ENCODE measurements at regions not wholly inside any gene's neighbourhood (a gene's known extent, or its start where the extent isn't known, plus 50 kb on each side); places are given as distances from the start of the nearest gene placed in this dataset.
"Not testable (repeated sequence)": the region's sequence is repeated elsewhere in the genome, so short reads cannot be mapped to it uniquely, and the experiment has no call there.

- Histone ChIP-seq H4K5ac (ENCODE audit: low read length) (no peak overlapping the region), H3K4me2 (ENCODE audit: low read length) (no peak overlapping the region), H3K27me3 (ENCODE audit: insufficient read depth, low read length, poor library complexity) (no peaks in the 10 kb centered on the region), H3K4ac (ENCODE audit: low read depth, low read length) (no peak overlapping the region), H2AK5ac (ENCODE audit: low read length) (no peak overlapping the region), H3K23ac (ENCODE audit: low read length) (no peak overlapping the region), H3K4me3 (ENCODE audit: low read length) (no peak overlapping the region), H3K27ac (ENCODE audit: low read depth, low read length) (no peak overlapping the region), H3K56ac (ENCODE audit: low read length) (no peak overlapping the region), H3K9ac (ENCODE audit: low read length) (no peak overlapping the region), H3K79me1 (ENCODE audit: low read length) (no peaks in the 10 kb centered on the region), H2BK120ac (ENCODE audit: low read depth, low read length) (no peak overlapping the region), H2BK5ac (ENCODE audit: low read length) (no peak overlapping the region), H2BK15ac (replicated peaks; ENCODE audit: low read depth) (no peak overlapping the region), H4K8ac (ENCODE audit: low read depth, low read length) (no peak overlapping the region), H3K18ac (ENCODE audit: low read length) (no peak overlapping the region), H3K36me3 (ENCODE audit: control insufficient read depth, insufficient read depth, low read length) (no peaks in the 10 kb centered on the region), H3K4me1 (ENCODE audit: control insufficient read depth, low read depth, low read length) (no peaks in the 10 kb centered on the region), H3K79me2 (ENCODE audit: control insufficient read depth, insufficient read depth, low read length) (no peaks in the 10 kb centered on the region)
- DNase-seq = no peak
Measured at GRCh38 chr5:15365070-15365469, 134.9 kb upstream of the FBXL7 start.

GRCh38 chr5:15363601-15364000, 136.4 kb upstream of the FBXL7 start:
- no peaks in the 10 kb centered on the region for H3K79me2 ChIP-seq (ENCODE audit: control insufficient read depth, insufficient read depth, low read length)
- H3K56ac ChIP-seq (ENCODE audit: low read length) = no peak overlapping the region
- H4K5ac ChIP-seq (ENCODE audit: low read length) = no peak overlapping the region
- H3K4ac ChIP-seq (ENCODE audit: low read depth, low read length) = no peak overlapping the region
- H3K4me1 ChIP-seq (ENCODE audit: control insufficient read depth, low read depth, low read length) = no peaks in the 10 kb centered on the region
- no CpG with 5 or more reads among the region's 2 CpGs for WGBS (ENCODE audit: extremely low coverage, insufficient coverage, low lambda C conversion rate)
- no peak overlapping the region for H3K27ac ChIP-seq (ENCODE audit: low read depth, low read length)
- H3K79me1 ChIP-seq (ENCODE audit: low read length) = no peaks in the 10 kb centered on the region
- H3K27me3 ChIP-seq (ENCODE audit: insufficient read depth, low read length, poor library complexity) = no peaks in the 10 kb centered on the region
- no peak overlapping the region for H2BK120ac ChIP-seq (ENCODE audit: low read depth, low read length)
- no peak overlapping the region for H3K18ac ChIP-seq (ENCODE audit: low read length)
- no peak overlapping the region for H4K8ac ChIP-seq (ENCODE audit: low read depth, low read length)
- H3K4me2 ChIP-seq (ENCODE audit: low read length) = no peak overlapping the region
- DNase-seq = no peak
- no peak overlapping the region for H2BK5ac ChIP-seq (ENCODE audit: low read length)
- H2BK15ac ChIP-seq (replicated peaks; ENCODE audit: low read depth) = no peak overlapping the region
- H3K4me3 ChIP-seq (ENCODE audit: low read length) = no peak overlapping the region
- H2AK5ac ChIP-seq (ENCODE audit: low read length) = no peak overlapping the region
- H3K9ac ChIP-seq (ENCODE audit: low read length) = no peak overlapping the region
- no peaks in the 10 kb centered on the region for H3K36me3 ChIP-seq (ENCODE audit: control insufficient read depth, insufficient read depth, low read length)
- H3K23ac ChIP-seq (ENCODE audit: low read length) = no peak overlapping the region

DNA sequence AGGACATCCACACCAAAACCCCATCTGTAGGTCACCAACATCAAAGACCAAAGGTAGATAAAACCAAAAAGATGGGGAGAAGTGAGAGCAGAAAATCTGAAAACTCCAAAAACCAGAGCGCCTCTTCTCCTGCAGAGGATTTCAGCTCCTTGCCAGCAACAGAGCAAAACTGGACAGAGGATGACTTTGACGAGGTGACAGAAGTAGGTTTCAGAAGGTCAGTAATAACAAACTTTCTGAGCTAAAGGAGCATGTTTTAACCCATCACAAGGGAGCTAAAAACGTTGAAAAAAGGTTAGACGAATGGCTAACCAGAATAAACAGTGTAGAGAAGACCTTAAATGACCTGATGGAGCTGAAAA, 142.9 kb upstream of the FBXL7 start:
- not testable (repeated sequence) for H2BK120ac ChIP-seq (ENCODE audit: low read depth, low read length); H3K27ac ChIP-seq (ENCODE audit: low read depth, low read length); H3K56ac ChIP-seq (ENCODE audit: low read length); H2BK15ac ChIP-seq (replicated peaks; ENCODE audit: low read depth); H3K9ac ChIP-seq (ENCODE audit: low read length); H4K5ac ChIP-seq (ENCODE audit: low read length); H3K79me1 ChIP-seq (ENCODE audit: low read length); H3K4ac ChIP-seq (ENCODE audit: low read depth, low read length); H3K36me3 ChIP-seq (ENCODE audit: control insufficient read depth, insufficient read depth, low read length); H3K27me3 ChIP-seq (ENCODE audit: insufficient read depth, low read length, poor library complexity); H3K4me3 ChIP-seq (ENCODE audit: low read length); H3K4me1 ChIP-seq (ENCODE audit: control insufficient read depth, low read depth, low read length); H4K8ac ChIP-seq (ENCODE audit: low read depth, low read length); H2BK5ac ChIP-seq (ENCODE audit: low read length); H3K79me2 ChIP-seq (ENCODE audit: control insufficient read depth, insufficient read depth, low read length); H3K4me2 ChIP-seq (ENCODE audit: low read length); H3K23ac ChIP-seq (ENCODE audit: low read length); H3K18ac ChIP-seq (ENCODE audit: low read length); H2AK5ac ChIP-seq (ENCODE audit: low read length); DNase-seq
- WGBS (ENCODE audit: extremely low coverage, insufficient coverage, low lambda C conversion rate) = no CpG with 5 or more reads among the region's 4 CpGs

- WGBS (ENCODE audit: extremely low coverage, insufficient coverage, low lambda C conversion rate) = no CpG with 5 or more reads among the region's 4 CpGs
- H4K8ac ChIP-seq (ENCODE audit: low read depth, low read length); H3K18ac ChIP-seq (ENCODE audit: low read length): not testable (repeated sequence)
Measured at GRCh38 chr5:15356308-15357091, 143.5 kb upstream of the FBXL7 start.

GRCh38 chr5:15354021-15354420, 146.0 kb upstream of the FBXL7 start:
- H3K18ac ChIP-seq (ENCODE audit: low read length) = no peak overlapping the region
- H4K5ac ChIP-seq (ENCODE audit: low read length) = no peak overlapping the region
- no peak overlapping the region for H2AK5ac ChIP-seq (ENCODE audit: low read length)
- peak; percentile 32 for DNase-seq
- H3K4me1 ChIP-seq (ENCODE audit: control insufficient read depth, low read depth, low read length) = peaks cover 3% of the 10 kb centered on the region
- no peak overlapping the region for H3K9ac ChIP-seq (ENCODE audit: low read length)
- no peaks in the 10 kb centered on the region for H3K79me2 ChIP-seq (ENCODE audit: control insufficient read depth, insufficient read depth, low read length)
- H3K4me3 ChIP-seq (ENCODE audit: low read length) = no peak overlapping the region
- H2BK120ac ChIP-seq (ENCODE audit: low read depth, low read length) = no peak overlapping the region
- H3K23ac ChIP-seq (ENCODE audit: low read length) = no peak overlapping the region
- no peaks in the 10 kb centered on the region for H3K36me3 ChIP-seq (ENCODE audit: control insufficient read depth, insufficient read depth, low read length)
- H4K8ac ChIP-seq (ENCODE audit: low read depth, low read length) = no peak overlapping the region
- H2BK15ac ChIP-seq (replicated peaks; ENCODE audit: low read depth) = no peak overlapping the region
- no peak overlapping the region for H2BK5ac ChIP-seq (ENCODE audit: low read length)
- WGBS (ENCODE audit: extremely low coverage, insufficient coverage, low lambda C conversion rate) = no CpG with 5 or more reads among the region's 6 CpGs
- no peak overlapping the region for H3K56ac ChIP-seq (ENCODE audit: low read length)
- H3K4ac ChIP-seq (ENCODE audit: low read depth, low read length) = no peak overlapping the region
- no peaks in the 10 kb centered on the region for H3K79me1 ChIP-seq (ENCODE audit: low read length)
- H3K4me2 ChIP-seq (ENCODE audit: low read length) = no peak overlapping the region
- H3K27me3 ChIP-seq (ENCODE audit: insufficient read depth, low read length, poor library complexity) = no peaks in the 10 kb centered on the region
- no peak overlapping the region for H3K27ac ChIP-seq (ENCODE audit: low read depth, low read length)

More at GRCh38 chr5:15356308-15357091, 143.5 kb upstream of the FBXL7 start:
- not testable (repeated sequence) for H3K27me3 ChIP-seq (ENCODE audit: insufficient read depth, low read length, poor library complexity); H3K79me1 ChIP-seq (ENCODE audit: low read length); H3K4me3 ChIP-seq (ENCODE audit: low read length); H3K9ac ChIP-seq (ENCODE audit: low read length); H3K4me1 ChIP-seq (ENCODE audit: control insufficient read depth, low read depth, low read length); H2BK15ac ChIP-seq (replicated peaks; ENCODE audit: low read depth); DNase-seq; H4K5ac ChIP-seq (ENCODE audit: low read length); H3K4me2 ChIP-seq (ENCODE audit: low read length); H2BK120ac ChIP-seq (ENCODE audit: low read depth, low read length); H3K27ac ChIP-seq (ENCODE audit: low read depth, low read length); H3K23ac ChIP-seq (ENCODE audit: low read length); H3K36me3 ChIP-seq (ENCODE audit: control insufficient read depth, insufficient read depth, low read length); H3K56ac ChIP-seq (ENCODE audit: low read length); H3K4ac ChIP-seq (ENCODE audit: low read depth, low read length); H2AK5ac ChIP-seq (ENCODE audit: low read length); H3K79me2 ChIP-seq (ENCODE audit: control insufficient read depth, insufficient read depth, low read length); H2BK5ac ChIP-seq (ENCODE audit: low read length)

- DNase-seq = no peak
- H3K4me2 ChIP-seq (ENCODE audit: low read length) = no peak overlapping the region
- no peaks in the 10 kb centered on the region for H3K36me3 ChIP-seq (ENCODE audit: control insufficient read depth, insufficient read depth, low read length)
- WGBS (ENCODE audit: extremely low coverage, insufficient coverage, low lambda C conversion rate) = no CpG with 5 or more reads among the region's 3 CpGs
- no peak overlapping the region for H2BK5ac ChIP-seq (ENCODE audit: low read length)
- H2BK120ac ChIP-seq (ENCODE audit: low read depth, low read length) = no peak overlapping the region
- no peak overlapping the region for H3K4me3 ChIP-seq (ENCODE audit: low read length)
- H3K79me1 ChIP-seq (ENCODE audit: low read length) = no peaks in the 10 kb centered on the region
- no peak overlapping the region for H2BK15ac ChIP-seq (replicated peaks; ENCODE audit: low read depth)
- no peak overlapping the region for H4K5ac ChIP-seq (ENCODE audit: low read length)
- H3K4me1 ChIP-seq (ENCODE audit: control insufficient read depth, low read depth, low read length) = peaks cover 3% of the 10 kb centered on the region
- no peak overlapping the region for H4K8ac ChIP-seq (ENCODE audit: low read depth, low read length)
- no peaks in the 10 kb centered on the region for H3K27me3 ChIP-seq (ENCODE audit: insufficient read depth, low read length, poor library complexity)
- H2AK5ac ChIP-seq (ENCODE audit: low read length) = no peak overlapping the region
- no peak overlapping the region for H3K9ac ChIP-seq (ENCODE audit: low read length)
- no peak overlapping the region for H3K18ac ChIP-seq (ENCODE audit: low read length)
- H3K56ac ChIP-seq (ENCODE audit: low read length) = no peak overlapping the region
- no peak overlapping the region for H3K4ac ChIP-seq (ENCODE audit: low read depth, low read length)
- no peaks in the 10 kb centered on the region for H3K79me2 ChIP-seq (ENCODE audit: control insufficient read depth, insufficient read depth, low read length)
- H3K27ac ChIP-seq (ENCODE audit: low read depth, low read length) = no peak overlapping the region
- no peak overlapping the region for H3K23ac ChIP-seq (ENCODE audit: low read length)
Measured at GRCh38 chr5:15353086-15353645, 146.8 kb upstream of the FBXL7 start.
